Fibroblast of lung (primary cell): ENCODE measurements at regions not wholly inside any gene's neighbourhood (a gene's known extent, or its start where the extent isn't known, plus 50 kb on each side); places are given as distances from the start of the nearest gene placed in this dataset.

Experiments
- EZH2 ChIP-seq: IDR thresholded peaks from 2 replicates; pipeline ENCODE4 v1.5.1; 2012; ENCODE audit warnings: low read length, control low read depth, mild to moderate bottlenecking; ENCODE audit errors: missing control alignments
- TF ChIP-seq, protein P1 (sequence below), 2 donors: IDR thresholded peaks in 1 of 2; conservative IDR thresholded peaks in 1 of 2; 1 replicate in 1 of 2; 2 replicates in 1 of 2; pipeline ENCODE4 v1.5.1; 2011 to 2012; ENCODE audit warnings: low read length in 2 of 2, control low read depth in 1 of 2, inconsistent platforms in 1 of 2, low read depth in 1 of 2, mild to moderate bottlenecking in 1 of 2

DNA sequence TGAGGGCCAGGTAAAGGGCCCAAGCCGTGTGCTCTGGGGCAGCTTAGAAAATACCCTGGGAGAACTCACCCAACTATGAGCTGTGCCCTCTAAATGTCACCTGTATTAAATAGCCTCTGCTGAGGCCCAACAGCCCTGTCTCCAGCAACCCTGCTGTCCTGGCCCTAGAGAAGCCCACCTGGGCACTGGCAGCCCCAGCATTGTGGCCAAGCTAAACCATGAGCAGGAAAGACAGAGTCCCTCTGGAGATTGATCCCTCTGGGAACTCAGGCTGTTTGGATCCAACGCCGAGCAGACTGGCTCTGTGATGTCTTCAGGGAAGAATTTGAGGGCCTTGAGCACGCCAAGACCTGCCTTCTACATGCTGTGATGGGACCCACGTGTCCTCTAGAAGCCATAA, 126.5 kb downstream of the TTC32 start:
- TF ChIP-seq, protein P1, sequence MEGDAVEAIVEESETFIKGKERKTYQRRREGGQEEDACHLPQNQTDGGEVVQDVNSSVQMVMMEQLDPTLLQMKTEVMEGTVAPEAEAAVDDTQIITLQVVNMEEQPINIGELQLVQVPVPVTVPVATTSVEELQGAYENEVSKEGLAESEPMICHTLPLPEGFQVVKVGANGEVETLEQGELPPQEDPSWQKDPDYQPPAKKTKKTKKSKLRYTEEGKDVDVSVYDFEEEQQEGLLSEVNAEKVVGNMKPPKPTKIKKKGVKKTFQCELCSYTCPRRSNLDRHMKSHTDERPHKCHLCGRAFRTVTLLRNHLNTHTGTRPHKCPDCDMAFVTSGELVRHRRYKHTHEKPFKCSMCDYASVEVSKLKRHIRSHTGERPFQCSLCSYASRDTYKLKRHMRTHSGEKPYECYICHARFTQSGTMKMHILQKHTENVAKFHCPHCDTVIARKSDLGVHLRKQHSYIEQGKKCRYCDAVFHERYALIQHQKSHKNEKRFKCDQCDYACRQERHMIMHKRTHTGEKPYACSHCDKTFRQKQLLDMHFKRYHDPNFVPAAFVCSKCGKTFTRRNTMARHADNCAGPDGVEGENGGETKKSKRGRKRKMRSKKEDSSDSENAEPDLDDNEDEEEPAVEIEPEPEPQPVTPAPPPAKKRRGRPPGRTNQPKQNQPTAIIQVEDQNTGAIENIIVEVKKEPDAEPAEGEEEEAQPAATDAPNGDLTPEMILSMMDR (conservative IDR thresholded peaks at IDR 0.05 in 1 of 2, IDR thresholded peaks at IDR 0.05 in 1 of 2; ENCODE audit: low read depth in 1 of 2, low read length in 2 of 2), result no peak
- no peak for TF ChIP-seq EZH2
